ENCODE measurements at regions not wholly inside any gene's neighbourhood (a gene's known extent, or its start where the extent isn't known, plus 50 kb on each side); places are given as distances from the start of the nearest gene placed in this dataset.
"Not testable (repeated sequence)": the region's sequence is repeated elsewhere in the genome, so short reads cannot be mapped to it uniquely, and the experiment has no call there.

DNA sequence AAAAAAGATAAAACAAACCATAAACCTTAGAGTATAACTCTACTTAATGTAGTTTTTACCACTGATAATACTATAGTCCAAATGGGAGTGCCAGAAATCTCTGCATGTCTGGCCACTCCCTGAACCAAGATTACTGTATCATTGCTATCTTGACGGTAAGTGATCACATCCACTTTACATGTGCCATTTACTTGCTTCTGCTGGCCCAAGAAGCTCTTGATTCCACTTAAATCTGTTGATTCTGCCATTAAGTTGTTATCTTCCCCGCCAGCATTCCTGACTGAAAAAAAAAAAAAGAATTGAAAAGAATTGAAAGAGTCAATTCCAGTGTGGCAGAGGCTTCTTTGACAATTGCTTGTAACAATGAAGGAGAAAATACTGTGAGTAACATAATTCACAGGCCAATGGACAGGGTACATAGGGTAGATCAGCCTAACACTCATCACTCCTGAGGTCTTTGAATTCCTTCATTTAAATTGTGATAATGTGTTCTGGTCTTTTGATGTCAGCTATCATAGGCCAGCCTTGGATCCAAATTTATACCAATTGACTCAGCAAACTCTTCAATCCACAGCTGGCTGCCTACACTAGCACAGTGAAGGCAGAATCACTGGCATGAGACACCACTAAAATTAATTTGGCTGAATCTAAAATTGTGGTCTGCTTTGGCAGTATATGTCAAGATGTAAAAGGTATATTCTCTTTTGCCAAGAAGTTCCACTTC is 665.2 kb upstream of the FLRT2 start:
- no peak for DNase-seq

- no peak for DNase-seq
These were observed 658.2 kb upstream of the FLRT2 start for GRCh38 chr14:84871734-84872133.

GRCh38 chr14:84874436-84874835 is 655.5 kb upstream of the FLRT2 start:
- DNase-seq, result no peak

- DNase-seq, result no peak
These were observed 652.9 kb upstream of the FLRT2 start for GRCh38 chr14:84877061-84877460.

GRCh38 chr14:84882830-84883229 is 647.1 kb upstream of the FLRT2 start:
- no peak for DNase-seq

GRCh38 chr14:84885061-84885460 is 644.9 kb upstream of the FLRT2 start:
- DNase-seq, result no peak

GRCh38 chr14:84891404-84891803 is 638.5 kb upstream of the FLRT2 start:
- DNase-seq, result no peak

DNA sequence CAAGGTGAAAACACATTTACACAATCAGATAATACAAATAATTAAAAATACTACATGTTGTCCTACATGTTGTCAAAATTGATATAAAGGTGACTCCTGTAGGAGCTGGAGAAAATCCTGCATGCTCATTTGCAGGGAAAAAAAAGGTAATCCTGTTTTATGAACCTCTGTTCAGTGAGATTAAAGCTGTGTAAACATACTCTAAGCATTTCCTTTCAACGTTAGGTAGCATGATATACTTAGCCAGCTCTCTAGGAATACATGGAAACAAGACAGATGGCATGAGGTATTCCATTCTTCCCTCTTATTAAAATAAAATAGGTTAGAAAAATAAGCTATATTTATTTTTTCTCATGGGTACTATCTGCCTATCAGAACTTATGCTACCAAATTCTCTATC is 635.7 kb upstream of the FLRT2 start:
- DNase-seq, result no peak

- DNase-seq, result no peak
These were observed 607.6 kb upstream of the FLRT2 start for GRCh38 chr14:84922370-84922769.

DNA sequence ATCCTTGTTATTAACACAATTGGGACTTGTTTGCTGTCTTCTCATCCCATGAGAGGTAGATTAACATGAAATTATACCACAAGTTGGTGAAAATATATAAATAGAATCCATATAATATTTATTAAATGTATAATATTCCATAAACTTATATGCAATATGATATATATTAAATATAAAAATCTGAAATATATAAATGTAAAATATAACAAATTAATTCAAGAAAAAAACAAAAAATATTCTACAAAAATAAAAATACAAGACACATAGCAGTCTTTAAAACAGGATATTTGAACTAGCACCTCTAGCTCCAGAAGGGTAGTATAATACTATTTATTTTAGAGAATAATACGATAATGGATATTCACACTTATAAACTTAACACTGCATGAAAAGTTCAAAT is 603.3 kb upstream of the FLRT2 start:
- no peak for DNase-seq

GRCh38 chr14:84927096-84927827 is 602.7 kb upstream of the FLRT2 start:
- DNase-seq, result no peak

- no peak for DNase-seq
These were observed 600.9 kb upstream of the FLRT2 start for GRCh38 chr14:84929086-84929485.

GRCh38 chr14:84929834-84930233 is 600.1 kb upstream of the FLRT2 start:
- no peak for DNase-seq

GRCh38 chr14:84937016-84937415 is 592.9 kb upstream of the FLRT2 start:
- DNase-seq, result no peak

DNA sequence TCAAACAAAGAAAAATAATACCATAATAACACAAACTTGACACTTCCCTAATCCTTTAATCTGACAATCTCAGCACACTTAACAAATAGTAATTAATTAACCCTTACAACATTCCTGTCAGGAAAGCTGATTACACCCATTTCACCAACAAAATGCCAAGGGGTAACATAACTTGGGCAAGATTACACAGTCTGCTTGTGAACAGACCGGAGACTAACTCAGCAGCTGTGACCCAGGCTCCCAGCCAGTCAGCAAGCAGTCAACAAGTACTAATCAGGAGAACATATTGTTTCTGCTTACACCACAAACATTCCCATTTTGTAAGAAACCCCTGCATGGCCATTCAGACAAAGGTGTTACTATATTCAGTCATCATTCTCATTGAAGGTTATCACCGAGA is 592.5 kb upstream of the FLRT2 start:
- no peak for DNase-seq

GRCh38 chr14:84944901-84945300 is 585.0 kb upstream of the FLRT2 start:
- DNase-seq, result not testable (repeated sequence)

DNA sequence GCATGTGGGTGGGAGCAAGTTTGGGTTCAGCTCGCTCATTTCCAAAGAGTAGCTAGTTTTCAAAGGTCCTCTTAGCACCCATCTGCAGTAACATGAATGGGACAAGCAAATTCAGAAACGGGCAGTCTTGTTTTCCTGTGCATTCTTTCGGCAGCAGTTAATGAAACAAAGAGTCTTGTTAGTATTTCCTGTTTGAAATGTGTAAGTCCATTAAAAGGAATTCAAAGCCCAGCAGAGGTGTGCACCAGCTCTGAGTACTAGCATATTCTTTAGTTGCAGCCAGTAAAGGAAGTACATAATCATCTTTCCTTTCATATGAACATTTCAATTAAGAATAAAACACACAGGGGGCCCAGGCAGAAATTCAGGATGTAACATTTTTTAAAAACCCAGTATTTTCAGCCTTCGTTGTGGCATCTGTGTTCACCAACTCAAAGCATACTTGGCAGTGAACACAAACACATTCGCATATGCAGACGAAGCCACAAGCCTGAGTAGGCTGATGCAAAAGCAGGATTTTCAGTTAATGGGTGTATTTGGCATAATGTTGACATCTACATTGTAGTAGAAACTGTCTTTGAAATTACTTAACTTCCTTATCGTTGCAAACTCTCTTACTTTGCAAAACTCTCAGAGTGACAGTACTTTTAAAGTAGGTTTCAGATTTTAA is 570.0 kb upstream of the FLRT2 start:
- no peak for DNase-seq

DNA sequence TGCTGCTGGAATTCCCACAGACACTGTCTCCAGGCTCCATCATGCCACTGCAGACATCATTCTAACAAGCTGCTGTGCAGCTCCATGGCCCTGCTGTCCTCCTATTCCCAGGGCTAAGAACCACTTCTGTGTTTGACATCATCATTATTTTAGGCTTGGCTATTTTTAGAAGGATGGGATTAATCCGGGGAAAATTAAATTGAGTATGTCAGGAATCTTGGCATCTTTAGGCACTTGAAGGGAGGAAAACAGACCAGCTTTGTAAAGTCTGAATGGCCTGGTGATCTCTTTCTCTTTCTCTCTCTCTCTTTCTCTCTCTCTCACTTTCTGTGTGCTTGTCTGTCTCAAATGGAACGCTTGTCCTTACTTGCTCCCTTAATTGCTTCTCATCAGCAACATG is 568.3 kb upstream of the FLRT2 start:
- DNase-seq, result no peak

- no peak for DNase-seq
These were observed 566.4 kb upstream of the FLRT2 start for GRCh38 chr14:84963518-84963917.

GRCh38 chr14:84965279-84965678 is 564.7 kb upstream of the FLRT2 start:
- DNase-seq, result no peak

GRCh38 chr14:84969501-84969900 is 560.4 kb upstream of the FLRT2 start:
- DNase-seq, result no peak

GRCh38 chr14:84975241-84975902 is 554.6 kb upstream of the FLRT2 start:
- no peak for DNase-seq

- DNase-seq, result no peak
These were observed 553.1 kb upstream of the FLRT2 start for GRCh38 chr14:84976805-84977204.

All from inflammatory macrophage (primary cell).